Vagina (tissue), 2 donors: ENCODE measurements at regions not wholly inside any gene's neighbourhood (a gene's known extent, or its start where the extent isn't known, plus 50 kb on each side); places are given as distances from the start of the nearest gene placed in this dataset.

ENCODE experiments used
- DNase-seq, 2 donors: peaks; one replicate each; pipeline ENCODE4 v3.0.0-alpha.2; 2017; ENCODE audit errors: extremely low spot score in 2 of 2
- H3K27ac ChIP-seq: fragments of 200-600 bp; sonication (generic); one replicate; pipeline ENCODE4 v1.5.1; 2019
- H3K27me3 ChIP-seq: fragments of 200-600 bp; sonication (generic); one replicate; pipeline ENCODE4 v1.5.1; 2019
- H3K36me3 ChIP-seq, 2 donors: fragments of 200-600 bp; sonication (generic); one replicate each; pipeline ENCODE4 v1.5.1; 2017 to 2019
- H3K4me1 ChIP-seq: fragments of 200-600 bp; sonication (generic); one replicate; pipeline ENCODE4 v1.5.1; 2019
- H3K4me3 ChIP-seq, 2 donors: fragments of 200-600 bp; sonication (generic); 1 replicate in 1 of 2; 2 replicates in 1 of 2; pipeline ENCODE4 v1.5.1; 2016 to 2019
- H3K9me3 ChIP-seq: fragments of 200-600 bp; sonication (generic); one replicate; pipeline ENCODE4 v1.5.1; 2019
- CTCF ChIP-seq, 3 experiments: fragments of 450-650 bp in 2 of 3; fragments of 200-600 bp in 1 of 3; sonication (generic) in 1 of 3; IDR thresholded peaks; one replicate each; pipeline ENCODE4 v1.5.1; 2017 to 2019; ENCODE audit warnings: antibody characterized with exemption in 3 of 3, mild to moderate bottlenecking in 2 of 3, moderate library complexity in 2 of 3
- POLR2A ChIP-seq, 2 donors: fragments of 450-650 bp; IDR thresholded peaks; one replicate each; pipeline ENCODE4 v1.6.1; 2017; ENCODE audit warnings: antibody characterized with exemption in 2 of 2, mild to moderate bottlenecking in 2 of 2, moderate library complexity in 2 of 2
- POLR2AphosphoS5 ChIP-seq, 2 donors: sonication (generic); formaldehyde crosslinking; IDR thresholded peaks; one replicate each; pipeline ENCODE4 v1.9.0; 2017; ENCODE audit warnings: antibody characterized with exemption in 2 of 2, mild to moderate bottlenecking in 2 of 2, low read depth in 1 of 2; ENCODE audit not compliant: insufficient read depth in 1 of 2
- intact Hi-C: fragments of 100-400 bp; cut with DNase I; formaldehyde crosslinking; loops from one replicate; pipeline ENCODE4 v1.15.1; 2023

GRCh38 chr1:229989591-229990248 is 77.3 kb upstream of the GALNT2 start:
- TF ChIP-seq POLR2A (IDR thresholded peaks at IDR 0.05) (no peak), POLR2AphosphoS5 (IDR thresholded peaks at IDR 0.05; ENCODE audit: insufficient read depth in 1 of 2, low read depth in 1 of 2) (no peak), CTCF (IDR thresholded peaks at IDR 0.05) (no peak)
- peak; percentile 16 for DNase-seq
- Histone ChIP-seq H3K9me3 (no peaks in the 10 kb centered on the region), H3K36me3 (no peaks in the 10 kb centered on the region), H3K27me3 (no peaks in the 10 kb centered on the region), H3K27ac (no peak overlapping the region), H3K4me3 (no peak overlapping the region), H3K4me1 (no peaks in the 10 kb centered on the region)
- intact Hi-C loops = no loop called here

GRCh38 chr1:229990326-229990725 is 76.7 kb upstream of the GALNT2 start:
- TF ChIP-seq CTCF (IDR thresholded peaks at IDR 0.05) (no peak), POLR2A (IDR thresholded peaks at IDR 0.05) (no peak)
- no peaks in the 10 kb centered on the region for H3K9me3 ChIP-seq
- no peak overlapping the region for H3K27ac ChIP-seq
- peak; percentile 13 to 37 for DNase-seq
- H3K4me1 ChIP-seq = no peaks in the 10 kb centered on the region
- H3K36me3 ChIP-seq = no peaks in the 10 kb centered on the region
- no peaks in the 10 kb centered on the region for H3K27me3 ChIP-seq
- H3K4me3 ChIP-seq = no peak overlapping the region
- intact Hi-C loops = no loop called here

GRCh38 chr1:229991104-229991513 is 75.9 kb upstream of the GALNT2 start:
- H3K27me3 ChIP-seq = no peaks in the 10 kb centered on the region
- H3K36me3 ChIP-seq = no peaks in the 10 kb centered on the region
- no peaks in the 10 kb centered on the region for H3K9me3 ChIP-seq
- no peak overlapping the region for H3K4me3 ChIP-seq
- intact Hi-C loops = no loop called here
- H3K4me1 ChIP-seq = no peaks in the 10 kb centered on the region
- no peak overlapping the region for H3K27ac ChIP-seq
- TF ChIP-seq POLR2AphosphoS5 (IDR thresholded peaks at IDR 0.05; ENCODE audit: insufficient read depth in 1 of 2, low read depth in 1 of 2) (no peak), POLR2A (IDR thresholded peaks at IDR 0.05) (no peak), CTCF (IDR thresholded peaks at IDR 0.05) (no peak)
- peak; percentile 47 to 49 for DNase-seq

DNA sequence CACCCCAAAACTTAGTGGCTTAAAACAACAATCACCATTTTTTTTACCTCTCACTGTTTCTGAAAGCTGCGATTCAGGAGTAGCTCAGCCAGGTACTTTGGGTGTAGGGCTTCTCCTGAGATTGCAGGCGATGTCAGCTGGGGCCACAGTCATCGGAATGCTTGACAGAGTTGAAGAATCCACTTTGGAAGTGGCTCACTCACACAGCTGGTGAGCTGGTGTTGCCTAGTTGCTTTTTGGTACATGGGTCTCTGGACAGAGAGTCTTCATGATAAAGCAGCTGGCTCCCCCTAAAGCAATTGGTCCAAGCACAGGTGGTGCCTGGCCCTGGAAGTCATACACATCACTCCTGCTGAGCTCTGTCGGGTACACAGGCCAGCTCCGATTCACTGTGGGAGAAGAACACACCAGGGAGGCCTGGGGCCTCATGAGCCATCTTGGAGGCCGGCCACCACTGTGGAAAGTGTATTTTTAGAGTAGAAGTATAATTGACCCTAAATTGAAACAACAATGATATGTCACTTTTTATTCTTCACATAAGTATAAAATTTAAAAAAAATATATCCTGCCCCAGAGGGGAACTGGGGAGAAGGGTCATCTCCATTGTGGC is 75.2 kb upstream of the GALNT2 start:
- Histone ChIP-seq H3K27me3 (no peaks in the 10 kb centered on the region), H3K4me3 (no peak overlapping the region), H3K27ac (no peak overlapping the region), H3K4me1 (no peaks in the 10 kb centered on the region), H3K9me3 (no peaks in the 10 kb centered on the region), H3K36me3 (no peaks in the 10 kb centered on the region)
- TF ChIP-seq CTCF (IDR thresholded peaks at IDR 0.05) = no peak
- no peak for TF ChIP-seq POLR2AphosphoS5 (IDR thresholded peaks at IDR 0.05; ENCODE audit: insufficient read depth in 1 of 2, low read depth in 1 of 2)
- TF ChIP-seq POLR2A (IDR thresholded peaks at IDR 0.05) = no peak
- DNase-seq = peak; percentile 49
- intact Hi-C loops = no loop called here

- DNase-seq = no peak
- no peaks in the 10 kb centered on the region for H3K9me3 ChIP-seq
- no peak overlapping the region for H3K4me3 ChIP-seq
- no peaks in the 10 kb centered on the region for H3K36me3 ChIP-seq
- no peak overlapping the region for H3K27ac ChIP-seq
- H3K27me3 ChIP-seq = no peaks in the 10 kb centered on the region
- TF ChIP-seq POLR2A (IDR thresholded peaks at IDR 0.05) (no peak), POLR2AphosphoS5 (IDR thresholded peaks at IDR 0.05; ENCODE audit: insufficient read depth in 1 of 2, low read depth in 1 of 2) (no peak), CTCF (IDR thresholded peaks at IDR 0.05) (no peak)
- no peaks in the 10 kb centered on the region for H3K4me1 ChIP-seq
- intact Hi-C loops = no loop called here
Measured at GRCh38 chr1:229993060-229993459, 74.0 kb upstream of the GALNT2 start.
